ENCODE measurements at regions not wholly inside any gene's neighbourhood (a gene's known extent, or its start where the extent isn't known, plus 50 kb on each side); places are given as distances from the start of the nearest gene placed in this dataset.

DNA sequence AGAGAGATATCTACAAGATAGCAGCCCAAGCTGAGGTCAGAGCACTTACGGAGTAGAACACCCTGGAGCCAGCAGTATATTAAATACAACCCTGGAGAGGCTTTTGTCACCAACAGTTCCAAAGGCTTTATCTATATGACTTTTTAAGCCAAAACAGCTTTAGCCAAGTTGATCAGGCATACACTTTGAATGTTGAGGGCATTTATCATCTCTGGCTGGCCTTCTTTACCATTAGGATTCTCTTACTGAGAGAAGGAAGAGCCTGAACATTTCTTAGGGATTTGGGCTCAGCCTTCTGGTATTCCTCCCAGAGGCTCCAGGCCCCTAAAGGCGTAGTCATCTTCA lies 161.3 kb upstream of the RIMS1 start:
- TF ChIP-seq FOS (IDR thresholded peaks at IDR 0.05; ENCODE audit: borderline replicate concordance, insufficient read depth, low read length) (no peak), POLR2A (IDR thresholded peaks at IDR 0.05; ENCODE audit: low read depth, low read length) (no peak), EZH2 (IDR thresholded peaks at IDR 0.05; ENCODE audit: borderline replicate concordance, low read depth, low read length, severe bottlenecking) (no peak), POLR2AphosphoS5 (IDR thresholded peaks at IDR 0.05; ENCODE audit: insufficient read depth, low read depth, low read length) (no peak), MYC (IDR thresholded peaks at IDR 0.05; ENCODE audit: low read depth, low read length) (no peak), JUN (IDR thresholded peaks at IDR 0.05; ENCODE audit: borderline replicate concordance, insufficient read depth, insufficient read length, low read depth) (no peak), GATA2 (IDR thresholded peaks at IDR 0.05; ENCODE audit: insufficient read depth, insufficient read length, low read depth, low read length) (no peak)
- TF ChIP-seq, protein P1, sequence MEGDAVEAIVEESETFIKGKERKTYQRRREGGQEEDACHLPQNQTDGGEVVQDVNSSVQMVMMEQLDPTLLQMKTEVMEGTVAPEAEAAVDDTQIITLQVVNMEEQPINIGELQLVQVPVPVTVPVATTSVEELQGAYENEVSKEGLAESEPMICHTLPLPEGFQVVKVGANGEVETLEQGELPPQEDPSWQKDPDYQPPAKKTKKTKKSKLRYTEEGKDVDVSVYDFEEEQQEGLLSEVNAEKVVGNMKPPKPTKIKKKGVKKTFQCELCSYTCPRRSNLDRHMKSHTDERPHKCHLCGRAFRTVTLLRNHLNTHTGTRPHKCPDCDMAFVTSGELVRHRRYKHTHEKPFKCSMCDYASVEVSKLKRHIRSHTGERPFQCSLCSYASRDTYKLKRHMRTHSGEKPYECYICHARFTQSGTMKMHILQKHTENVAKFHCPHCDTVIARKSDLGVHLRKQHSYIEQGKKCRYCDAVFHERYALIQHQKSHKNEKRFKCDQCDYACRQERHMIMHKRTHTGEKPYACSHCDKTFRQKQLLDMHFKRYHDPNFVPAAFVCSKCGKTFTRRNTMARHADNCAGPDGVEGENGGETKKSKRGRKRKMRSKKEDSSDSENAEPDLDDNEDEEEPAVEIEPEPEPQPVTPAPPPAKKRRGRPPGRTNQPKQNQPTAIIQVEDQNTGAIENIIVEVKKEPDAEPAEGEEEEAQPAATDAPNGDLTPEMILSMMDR (IDR thresholded peaks at IDR 0.05; ENCODE audit: extremely low read depth in 1 of 2, insufficient read depth in 1 of 2, low read depth in 1 of 2, low read length in 2 of 2): no peak
- TF ChIP-seq, protein P2, sequence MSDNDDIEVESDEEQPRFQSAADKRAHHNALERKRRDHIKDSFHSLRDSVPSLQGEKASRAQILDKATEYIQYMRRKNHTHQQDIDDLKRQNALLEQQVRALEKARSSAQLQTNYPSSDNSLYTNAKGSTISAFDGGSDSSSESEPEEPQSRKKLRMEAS (IDR thresholded peaks at IDR 0.05; ENCODE audit: insufficient read depth, insufficient read length): no peak
